Fibroblast of villous mesenchyme (primary cell): ENCODE measurements at regions not wholly inside any gene's neighbourhood (a gene's known extent, or its start where the extent isn't known, plus 50 kb on each side); places are given as distances from the start of the nearest gene placed in this dataset.

Experiments
- DNase-seq: peaks from one replicate; pipeline ENCODE4 v3.0.0-alpha.2; 2010; ENCODE audit warnings: low read depth
- H3K4me3 ChIP-seq: 2 replicates; pipeline ENCODE4 v1.5.1; 2011; ENCODE audit warnings: low read depth, mild to moderate bottlenecking, low read length
- TF ChIP-seq, protein P1 (sequence below): IDR thresholded peaks from 2 replicates; pipeline ENCODE4 v1.5.1; 2012; ENCODE audit warnings: low read depth, mild to moderate bottlenecking, low read length; ENCODE audit not compliant: insufficient read depth

GRCh38 chr11:134468796-134469195 is 56.8 kb upstream of the B3GAT1 start:
- no peak overlapping the region for H3K4me3 ChIP-seq
- DNase-seq, result no peak
- TF ChIP-seq, protein P1, sequence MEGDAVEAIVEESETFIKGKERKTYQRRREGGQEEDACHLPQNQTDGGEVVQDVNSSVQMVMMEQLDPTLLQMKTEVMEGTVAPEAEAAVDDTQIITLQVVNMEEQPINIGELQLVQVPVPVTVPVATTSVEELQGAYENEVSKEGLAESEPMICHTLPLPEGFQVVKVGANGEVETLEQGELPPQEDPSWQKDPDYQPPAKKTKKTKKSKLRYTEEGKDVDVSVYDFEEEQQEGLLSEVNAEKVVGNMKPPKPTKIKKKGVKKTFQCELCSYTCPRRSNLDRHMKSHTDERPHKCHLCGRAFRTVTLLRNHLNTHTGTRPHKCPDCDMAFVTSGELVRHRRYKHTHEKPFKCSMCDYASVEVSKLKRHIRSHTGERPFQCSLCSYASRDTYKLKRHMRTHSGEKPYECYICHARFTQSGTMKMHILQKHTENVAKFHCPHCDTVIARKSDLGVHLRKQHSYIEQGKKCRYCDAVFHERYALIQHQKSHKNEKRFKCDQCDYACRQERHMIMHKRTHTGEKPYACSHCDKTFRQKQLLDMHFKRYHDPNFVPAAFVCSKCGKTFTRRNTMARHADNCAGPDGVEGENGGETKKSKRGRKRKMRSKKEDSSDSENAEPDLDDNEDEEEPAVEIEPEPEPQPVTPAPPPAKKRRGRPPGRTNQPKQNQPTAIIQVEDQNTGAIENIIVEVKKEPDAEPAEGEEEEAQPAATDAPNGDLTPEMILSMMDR, result no peak

- H3K4me3 ChIP-seq, result no peak overlapping the region
- TF ChIP-seq, protein P1, result no peak
- no peak for DNase-seq
Measured at GRCh38 chr11:134468081-134468668, 56.1 kb upstream of the B3GAT1 start.

GRCh38 chr11:134466610-134467567 is 54.8 kb upstream of the B3GAT1 start:
- no peak for DNase-seq
- H3K4me3 ChIP-seq, result no peak overlapping the region
- TF ChIP-seq, protein P1, result no peak

DNA sequence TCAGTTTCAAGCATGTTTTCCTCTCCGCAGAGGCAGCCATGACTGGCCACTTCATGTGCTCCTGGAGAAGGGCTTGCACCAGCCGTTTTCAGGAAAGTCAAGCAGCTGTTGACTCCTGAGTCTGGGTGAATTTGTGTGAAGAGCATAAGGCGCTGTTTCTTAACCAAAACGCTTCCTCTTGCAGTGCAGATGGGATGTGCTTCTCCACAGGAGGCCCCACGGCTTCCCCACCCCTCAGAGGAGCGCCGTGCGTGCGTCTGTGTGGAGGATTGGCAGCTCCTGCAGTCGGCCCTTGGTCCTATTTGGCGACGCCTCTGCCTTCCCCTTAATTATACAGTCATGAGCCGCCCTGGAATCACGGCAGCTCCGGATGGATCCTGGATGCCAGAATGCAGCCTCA is 54.1 kb upstream of the B3GAT1 start:
- no peak overlapping the region for H3K4me3 ChIP-seq
- DNase-seq, result no peak
- TF ChIP-seq, protein P1, result no peak

GRCh38 chr11:134464981-134465730 is 53.1 kb upstream of the B3GAT1 start:
- DNase-seq, result no peak
- no peak overlapping the region for H3K4me3 ChIP-seq
- TF ChIP-seq, protein P1, result no peak

GRCh38 chr11:134464196-134464595 is 52.2 kb upstream of the B3GAT1 start:
- no peak overlapping the region for H3K4me3 ChIP-seq
- TF ChIP-seq, protein P1, result no peak
- DNase-seq, result no peak
